ENCODE measurements at regions not wholly inside any gene's neighbourhood (a gene's known extent, or its start where the extent isn't known, plus 50 kb on each side); places are given as distances from the start of the nearest gene placed in this dataset.
"Not testable (repeated sequence)": the region's sequence is repeated elsewhere in the genome, so short reads cannot be mapped to it uniquely, and the experiment has no call there.

DNA sequence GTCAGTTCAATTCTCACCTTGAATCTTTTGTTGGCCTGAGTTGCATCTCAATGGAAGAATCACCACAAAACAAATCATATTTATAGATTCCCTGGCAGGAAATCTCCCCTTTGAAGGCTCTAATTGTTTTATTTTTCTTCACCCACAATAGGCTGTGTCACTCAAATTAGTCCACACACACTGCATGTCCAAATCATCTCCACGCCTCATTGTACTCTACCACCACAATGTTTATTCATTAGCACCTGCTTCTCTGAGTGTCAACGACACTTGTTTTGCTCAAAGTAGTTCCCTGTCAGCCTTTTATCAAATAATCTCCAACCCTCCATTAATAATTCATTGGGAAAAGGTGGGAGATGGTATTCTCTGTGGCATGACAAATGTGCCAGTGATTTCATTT lies 164.3 kb downstream of the ABCC12 start:
- no peak overlapping the region for H3K27ac Mint-ChIP-seq
- peaks cover 5% of the 10 kb centered on the region for H3K9me3 Mint-ChIP-seq
- intact Hi-C loops (cut with micrococcal nuclease), result no loop called here
- no peak for DNase-seq
- H3K4me1 Mint-ChIP-seq (ENCODE audit: low read depth), result no peaks in the 10 kb centered on the region
- CTCF ChIA-PET, result no interaction called here
- H3K27me3 Mint-ChIP-seq (ENCODE audit: low read depth), result no peaks in the 10 kb centered on the region
- no peaks in the 10 kb centered on the region for H3K36me3 Mint-ChIP-seq (ENCODE audit: low read depth)
- no peak overlapping the region for H3K4me3 Mint-ChIP-seq

DNA sequence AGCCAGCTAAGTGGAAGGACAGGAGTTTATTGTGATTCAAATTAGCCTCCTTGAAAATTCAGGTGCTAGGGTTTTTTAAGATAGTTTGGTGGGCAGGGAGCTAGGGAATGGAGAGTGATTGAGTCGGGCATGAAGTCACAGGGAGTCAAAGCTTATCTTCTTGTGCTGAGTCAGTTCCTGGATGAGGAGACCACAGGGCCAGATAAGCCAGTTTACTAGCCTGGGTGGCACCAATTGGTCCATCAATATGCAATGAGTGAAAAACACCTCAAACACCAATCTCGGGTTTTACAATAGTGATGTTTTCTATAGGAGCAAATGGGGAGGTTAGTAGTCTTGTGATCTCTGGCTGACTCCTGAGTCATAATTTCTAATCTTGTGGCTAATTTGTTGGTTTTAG lies 165.1 kb downstream of the ABCC12 start:
- no peak for DNase-seq
- intact Hi-C loops (cut with micrococcal nuclease), result no loop called here
- CTCF ChIA-PET, result interaction anchor here (1.4 kb wide), 1 partner anchor 21 kb away, joined by 4 read pairs; no protein-coding TSS in a partner anchor
- H3K4me3 Mint-ChIP-seq, result no peak overlapping the region
- H3K36me3 Mint-ChIP-seq (ENCODE audit: low read depth), result no peaks in the 10 kb centered on the region
- H3K27me3 Mint-ChIP-seq (ENCODE audit: low read depth), result no peaks in the 10 kb centered on the region
- peaks cover 5% of the 10 kb centered on the region for H3K9me3 Mint-ChIP-seq
- no peak overlapping the region for H3K27ac Mint-ChIP-seq
- H3K4me1 Mint-ChIP-seq (ENCODE audit: low read depth), result no peaks in the 10 kb centered on the region

DNA sequence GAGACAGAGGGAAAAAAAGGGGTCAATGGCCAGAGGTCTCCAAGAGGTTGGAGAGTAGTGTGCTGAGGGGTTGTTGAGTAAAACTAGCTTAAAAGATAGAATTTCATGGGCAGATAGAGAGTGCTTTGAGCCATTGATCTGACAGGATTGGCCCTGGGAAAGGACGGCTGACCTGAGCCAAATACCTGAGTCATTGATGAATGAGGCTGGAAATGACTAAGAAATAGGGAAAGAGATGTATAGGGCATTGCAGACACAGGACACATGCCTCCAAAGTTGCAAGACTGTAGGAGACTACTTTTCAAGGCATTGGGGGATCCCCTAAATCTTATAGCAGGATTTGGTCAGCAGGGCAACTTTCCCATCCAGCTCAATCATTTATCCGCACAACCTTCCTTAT lies 168.7 kb downstream of the ABCC12 start:
- intact Hi-C loops (cut with micrococcal nuclease), result no loop called here
- no peak overlapping the region for H3K4me3 Mint-ChIP-seq
- H3K4me1 Mint-ChIP-seq (ENCODE audit: low read depth), result no peaks in the 10 kb centered on the region
- DNase-seq, result no peak
- CTCF ChIA-PET, result no interaction called here
- H3K27me3 Mint-ChIP-seq (ENCODE audit: low read depth), result peaks cover 6% of the 10 kb centered on the region
- H3K27ac Mint-ChIP-seq, result no peak overlapping the region
- no peaks in the 10 kb centered on the region for H3K36me3 Mint-ChIP-seq (ENCODE audit: low read depth)
- peaks cover 5% of the 10 kb centered on the region for H3K9me3 Mint-ChIP-seq

DNA sequence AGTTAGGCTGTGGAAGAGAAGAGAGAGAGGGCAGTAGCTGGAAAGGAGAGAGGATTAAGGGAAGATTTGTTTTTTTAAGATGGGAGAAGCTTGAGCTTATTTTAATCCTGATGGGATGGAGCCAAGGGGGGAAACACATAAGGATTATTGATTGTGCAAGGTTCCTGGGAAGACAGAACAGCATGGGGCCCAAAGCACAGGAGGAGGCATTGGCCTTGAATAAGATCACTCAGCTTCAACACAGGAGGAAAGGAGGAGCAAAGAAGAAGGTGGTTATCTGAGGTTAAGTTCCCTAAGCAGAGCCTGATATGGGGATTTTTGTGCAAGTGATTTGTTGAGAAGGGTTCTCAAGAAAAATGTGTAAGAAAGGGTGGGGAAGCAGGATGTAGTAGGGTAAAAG lies 169.8 kb downstream of the ABCC12 start:
- intact Hi-C loops (cut with micrococcal nuclease), result no loop called here
- Mint-ChIP-seq H3K4me3 (no peak overlapping the region), H3K4me1 (ENCODE audit: low read depth) (no peaks in the 10 kb centered on the region), H3K9me3 (peaks cover 5% of the 10 kb centered on the region), H3K27ac (no peak overlapping the region), H3K36me3 (ENCODE audit: low read depth) (no peaks in the 10 kb centered on the region), H3K27me3 (ENCODE audit: low read depth) (peaks cover 6% of the 10 kb centered on the region)
- DNase-seq, result no peak
- CTCF ChIA-PET, result no interaction called here

DNA sequence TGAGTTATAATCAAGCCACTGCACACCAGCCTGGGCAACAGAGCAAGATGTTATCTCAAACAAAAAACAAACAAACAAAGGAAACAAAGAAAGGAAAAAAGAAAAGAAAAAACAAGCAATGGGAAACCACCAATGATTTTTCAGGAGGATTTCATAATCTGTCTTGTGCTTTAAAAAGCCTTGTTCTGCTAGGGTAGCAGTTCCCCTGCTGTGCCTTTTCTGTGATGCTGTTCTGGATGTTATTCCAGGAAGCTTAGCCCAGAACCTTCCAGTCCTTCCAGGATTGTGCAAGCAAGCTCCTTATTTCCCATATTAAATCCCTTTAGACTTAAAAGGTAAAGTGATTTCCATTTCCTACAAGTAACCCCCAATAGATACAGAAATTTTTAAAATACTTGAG lies 171.1 kb downstream of the ABCC12 start:
- Mint-ChIP-seq H3K9me3 (peaks cover 2% of the 10 kb centered on the region), H3K27ac (no peak overlapping the region)

DNA sequence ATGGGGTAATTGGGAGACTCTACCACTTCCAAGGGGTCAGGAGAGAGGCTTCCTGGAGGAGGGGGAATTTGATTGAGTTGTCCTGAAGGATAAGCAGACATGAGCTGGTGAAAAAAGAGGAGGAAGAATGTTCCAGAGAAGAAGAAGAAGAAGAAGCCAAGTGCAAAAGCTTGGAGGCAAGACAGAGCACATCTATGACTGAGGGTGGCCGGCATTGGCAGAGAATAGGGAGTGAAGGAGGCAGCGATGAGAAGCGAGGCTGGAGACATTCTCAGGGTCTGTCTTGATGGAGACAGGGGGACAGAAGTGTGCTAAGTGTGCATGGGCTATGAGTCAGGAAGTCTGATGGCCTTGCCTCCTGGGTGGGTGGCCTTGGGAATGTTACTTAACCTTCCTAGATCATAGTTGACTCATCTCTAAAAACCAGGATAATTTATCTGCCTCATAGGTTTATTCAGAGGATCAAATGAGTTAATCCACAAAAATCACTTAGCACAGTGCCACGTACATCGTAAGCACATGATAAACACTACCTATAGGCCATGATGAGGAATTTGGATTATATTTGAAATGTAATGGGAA lies 171.7 kb downstream of the ABCC12 start:
- no peaks in the 10 kb centered on the region for H3K36me3 Mint-ChIP-seq (ENCODE audit: low read depth)
- CTCF ChIA-PET, result no interaction called here
- H3K27ac Mint-ChIP-seq, result no peak overlapping the region
- H3K4me3 Mint-ChIP-seq, result no peak overlapping the region
- H3K4me1 Mint-ChIP-seq (ENCODE audit: low read depth), result no peaks in the 10 kb centered on the region
- H3K9me3 Mint-ChIP-seq, result peaks cover 2% of the 10 kb centered on the region
- peaks cover 6% of the 10 kb centered on the region for H3K27me3 Mint-ChIP-seq (ENCODE audit: low read depth)
- intact Hi-C loops (cut with micrococcal nuclease), result no loop called here
- DNase-seq, result no peak

More for the DNA sequence above, 171.1 kb downstream of the ABCC12 start:
- Mint-ChIP-seq H3K36me3 (ENCODE audit: low read depth) (no peaks in the 10 kb centered on the region), H3K27me3 (ENCODE audit: low read depth) (peaks cover 6% of the 10 kb centered on the region), H3K4me1 (ENCODE audit: low read depth) (no peaks in the 10 kb centered on the region), H3K4me3 (no peak overlapping the region)
- intact Hi-C loops (cut with micrococcal nuclease), result no loop called here
- DNase-seq, result no peak
- CTCF ChIA-PET, result no interaction called here

DNA sequence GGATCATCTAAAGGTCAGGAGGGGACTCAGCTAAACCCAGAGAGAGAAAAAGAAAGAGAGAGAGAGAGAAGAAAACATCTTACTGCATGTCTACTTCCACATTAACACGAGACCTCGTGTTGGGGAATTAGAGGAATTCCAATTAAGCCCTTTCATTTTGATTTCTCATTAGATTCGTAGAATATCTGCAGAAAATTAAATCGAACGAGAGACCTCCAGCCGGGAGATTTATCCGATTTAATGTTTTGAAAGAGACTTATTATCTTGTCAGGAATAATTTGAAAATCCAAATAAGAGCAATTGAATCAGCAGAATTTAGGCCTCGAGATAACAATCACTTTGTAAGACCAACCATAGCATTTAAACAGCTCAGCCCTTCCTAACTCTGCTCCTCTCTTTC lies 175.6 kb downstream of the ABCC12 start:
- no peak for DNase-seq
- intact Hi-C loops (cut with micrococcal nuclease), result no loop called here
- Mint-ChIP-seq H3K9me3 (no peaks in the 10 kb centered on the region), H3K36me3 (ENCODE audit: low read depth) (no peaks in the 10 kb centered on the region), H3K4me1 (ENCODE audit: low read depth) (no peaks in the 10 kb centered on the region), H3K4me3 (no peak overlapping the region), H3K27ac (no peak overlapping the region), H3K27me3 (ENCODE audit: low read depth) (peaks cover 6% of the 10 kb centered on the region)
- CTCF ChIA-PET, result no interaction called here

DNA sequence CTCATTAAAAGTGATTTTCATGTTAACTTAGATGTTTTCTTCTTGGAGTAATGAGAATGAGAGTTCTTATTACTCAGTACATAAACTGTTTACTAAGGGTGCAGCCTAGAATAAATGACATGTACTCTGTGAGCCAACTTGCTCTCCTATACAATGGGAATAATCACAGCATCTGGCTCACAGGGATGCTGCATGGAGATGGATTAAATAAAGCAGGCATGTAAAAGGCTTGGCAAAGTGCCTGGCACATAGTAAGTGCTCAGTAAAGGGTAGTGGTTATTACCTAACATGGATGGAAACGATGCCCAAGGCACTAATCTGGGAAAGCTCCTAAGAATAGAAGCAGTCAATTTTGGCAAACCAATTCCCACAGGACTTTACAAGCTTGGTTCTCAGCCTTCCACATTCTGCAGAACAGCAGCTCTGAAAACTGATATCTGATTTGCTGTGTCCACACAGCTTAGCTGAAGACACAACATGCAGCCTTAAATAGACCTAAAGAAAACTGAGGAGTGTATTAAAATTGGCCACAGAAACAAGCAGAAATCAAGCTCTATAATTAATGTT lies 176.1 kb downstream of the ABCC12 start:
- intact Hi-C loops (cut with micrococcal nuclease), result loop anchor here (10.0 kb wide), 1 partner anchor 175 kb away; the partner anchor contains the start of gene ABCC12
- CTCF ChIA-PET, result no interaction called here
- DNase-seq, result no peak
- Mint-ChIP-seq H3K4me3 (no peak overlapping the region), H3K9me3 (no peaks in the 10 kb centered on the region), H3K4me1 (ENCODE audit: low read depth) (no peaks in the 10 kb centered on the region), H3K36me3 (ENCODE audit: low read depth) (no peaks in the 10 kb centered on the region), H3K27ac (no peak overlapping the region), H3K27me3 (ENCODE audit: low read depth) (peaks cover 6% of the 10 kb centered on the region)

DNA sequence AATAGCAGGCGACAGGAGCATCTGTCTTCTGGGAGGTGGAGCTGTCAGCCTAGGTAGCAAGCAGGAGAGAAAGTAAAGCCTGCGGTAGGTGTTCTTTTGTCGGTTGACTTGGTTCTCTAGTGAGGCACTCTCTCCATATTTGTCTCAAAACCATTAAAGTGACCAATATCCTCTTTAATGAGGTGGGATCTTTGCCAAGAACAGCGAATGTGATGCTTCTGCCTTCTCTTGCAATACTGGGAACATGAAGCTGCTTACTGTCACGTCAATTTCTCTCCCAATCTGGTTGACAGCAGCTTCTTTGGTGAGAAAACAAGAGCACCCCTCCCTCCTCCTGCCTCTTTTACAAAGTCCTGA lies 176.7 kb downstream of the ABCC12 start:
- CTCF ChIA-PET, result no interaction called here
- no peaks in the 10 kb centered on the region for H3K4me1 Mint-ChIP-seq (ENCODE audit: low read depth)
- intact Hi-C loops (cut with micrococcal nuclease), result loop anchor here (10.0 kb wide), 1 partner anchor 176 kb away; the partner anchor contains the start of gene ABCC12
- no peaks in the 10 kb centered on the region for H3K36me3 Mint-ChIP-seq (ENCODE audit: low read depth)
- no peaks in the 10 kb centered on the region for H3K9me3 Mint-ChIP-seq
- no peak for DNase-seq
- H3K27ac Mint-ChIP-seq, result no peak overlapping the region
- peaks cover 6% of the 10 kb centered on the region for H3K27me3 Mint-ChIP-seq (ENCODE audit: low read depth)
- H3K4me3 Mint-ChIP-seq, result no peak overlapping the region

DNA sequence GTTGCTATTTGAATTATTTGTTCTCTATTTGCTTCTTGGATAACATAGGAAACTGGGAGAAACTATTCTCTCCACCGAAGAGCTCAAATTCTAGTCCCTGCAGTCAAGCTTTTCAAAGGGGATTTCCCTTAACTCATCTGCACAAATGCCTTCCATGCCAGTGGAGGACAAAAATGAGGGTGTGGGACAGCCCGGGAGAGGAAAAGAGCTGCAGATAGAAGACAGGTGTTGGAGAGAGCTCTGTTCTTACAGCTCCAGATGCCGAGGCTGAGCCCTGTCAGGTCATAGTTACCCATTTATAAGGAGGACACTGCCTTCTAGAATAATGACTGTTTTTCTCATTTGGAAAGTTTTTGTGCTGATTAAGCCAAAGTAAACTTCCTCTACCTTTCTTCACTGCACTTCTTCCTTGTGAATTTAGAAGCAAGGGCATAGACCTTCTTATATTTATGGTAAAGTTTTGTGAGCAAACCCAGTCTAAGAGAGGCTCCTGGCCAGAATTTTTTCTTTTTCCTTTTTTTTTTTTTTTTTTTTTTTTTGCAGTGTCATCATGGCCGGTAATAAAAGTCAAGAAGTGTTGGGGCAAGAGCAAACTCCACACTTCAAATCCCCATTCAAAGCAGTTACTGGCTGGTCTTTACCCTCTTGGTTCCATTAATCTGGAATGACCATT lies 177.2 kb downstream of the ABCC12 start:
- CTCF ChIA-PET, result no interaction called here

DNA sequence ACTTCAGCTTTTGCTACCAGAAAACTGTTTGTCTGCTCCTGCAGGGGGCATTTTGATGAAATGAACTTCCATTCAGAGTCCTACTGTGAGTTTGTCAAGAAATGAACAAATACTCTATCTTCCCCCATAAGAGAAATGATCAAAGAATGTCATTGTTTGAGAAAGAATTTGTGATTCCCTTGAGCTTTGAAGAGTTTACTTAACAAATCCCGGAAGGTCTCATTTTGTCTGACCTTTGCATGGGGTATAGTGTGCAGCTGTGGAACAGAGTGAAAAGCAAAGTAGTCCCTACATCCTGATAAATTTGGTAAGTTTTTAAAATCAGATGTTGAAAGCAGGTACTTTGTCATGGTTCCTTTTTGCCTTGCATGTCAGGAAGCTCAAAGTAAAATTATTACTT lies 178.0 kb downstream of the ABCC12 start:
- CTCF ChIA-PET, result no interaction called here

More for the DNA sequence above, 177.2 kb downstream of the ABCC12 start:
- Mint-ChIP-seq H3K9me3 (no peaks in the 10 kb centered on the region), H3K4me3 (no peak overlapping the region), H3K36me3 (ENCODE audit: low read depth) (no peaks in the 10 kb centered on the region), H3K4me1 (ENCODE audit: low read depth) (no peaks in the 10 kb centered on the region), H3K27me3 (ENCODE audit: low read depth) (peaks cover under 1% of the 10 kb centered on the region), H3K27ac (no peak overlapping the region)
- intact Hi-C loops (cut with micrococcal nuclease), result loop anchor here (10.0 kb wide), 1 partner anchor 176 kb away; the partner anchor contains the start of gene ABCC12
- DNase-seq, result no peak

DNA sequence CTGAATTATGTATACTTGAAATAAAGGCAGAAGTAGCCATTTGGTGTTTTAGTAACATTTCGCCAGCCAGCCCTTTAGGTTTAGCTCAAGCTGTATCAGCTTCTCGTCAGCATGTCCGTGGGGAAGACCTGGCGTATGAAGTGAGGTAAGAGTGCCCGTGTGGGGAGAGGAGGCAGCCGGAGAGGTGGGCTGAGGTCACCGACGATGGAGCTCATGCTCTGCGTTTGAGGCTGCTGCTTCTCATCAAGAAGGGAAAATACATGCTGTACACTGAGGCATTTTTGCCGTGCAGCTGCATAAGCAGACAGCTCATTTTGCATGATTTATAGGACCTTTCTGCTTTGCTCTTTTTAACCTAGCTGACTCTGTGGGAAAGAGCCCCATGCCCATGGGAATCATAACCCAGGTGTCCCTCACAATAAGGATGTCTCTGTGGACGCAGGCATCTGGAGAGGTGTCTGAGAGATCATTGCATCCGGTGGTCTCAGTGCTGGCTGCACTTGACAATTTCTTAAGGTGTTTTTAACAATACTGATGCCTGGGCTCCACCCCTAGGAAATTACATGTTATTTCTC lies 179.1 kb downstream of the ABCC12 start:
- H3K27me3 Mint-ChIP-seq (ENCODE audit: low read depth), result no peaks in the 10 kb centered on the region
- DNase-seq, result no peak
- CTCF ChIA-PET, result no interaction called here
- H3K9me3 Mint-ChIP-seq, result no peaks in the 10 kb centered on the region
- intact Hi-C loops (cut with micrococcal nuclease), result loop anchor here (10.0 kb wide), 1 partner anchor 178 kb away; the partner anchor contains the start of gene ABCC12
- H3K4me1 Mint-ChIP-seq (ENCODE audit: low read depth), result no peaks in the 10 kb centered on the region
- H3K4me3 Mint-ChIP-seq, result no peak overlapping the region
- H3K36me3 Mint-ChIP-seq (ENCODE audit: low read depth), result no peaks in the 10 kb centered on the region
- H3K27ac Mint-ChIP-seq, result no peak overlapping the region

More for the DNA sequence above, 178.0 kb downstream of the ABCC12 start:
- Mint-ChIP-seq H3K27me3 (ENCODE audit: low read depth) (no peaks in the 10 kb centered on the region), H3K4me3 (no peak overlapping the region), H3K36me3 (ENCODE audit: low read depth) (no peaks in the 10 kb centered on the region), H3K4me1 (ENCODE audit: low read depth) (no peaks in the 10 kb centered on the region), H3K9me3 (no peaks in the 10 kb centered on the region), H3K27ac (no peak overlapping the region)
- DNase-seq, result no peak
- intact Hi-C loops (cut with micrococcal nuclease), result loop anchor here (10.0 kb wide), 1 partner anchor 177 kb away; the partner anchor contains the start of gene ABCC12

DNA sequence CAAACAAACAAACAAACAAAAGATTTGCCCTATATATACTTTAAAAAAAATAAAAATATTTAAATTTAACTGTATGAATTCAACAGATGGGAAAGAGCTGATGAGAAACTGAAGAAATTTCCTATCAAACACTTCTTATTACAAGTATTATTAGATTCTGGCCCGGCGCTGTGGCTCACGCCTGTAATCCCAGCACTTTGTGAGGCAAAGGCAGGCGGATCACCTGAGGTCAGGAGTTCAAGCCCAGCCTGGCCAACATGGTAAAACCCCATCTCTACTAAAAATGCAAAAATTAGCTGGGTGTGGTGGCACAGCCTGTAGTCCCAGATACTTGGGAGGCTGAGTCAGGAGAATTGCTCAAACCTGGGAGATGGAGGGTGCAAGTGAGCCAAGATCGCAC lies 180.8 kb downstream of the ABCC12 start:
- H3K4me3 Mint-ChIP-seq; CTCF ChIA-PET; H3K27me3 Mint-ChIP-seq (ENCODE audit: low read depth); H3K36me3 Mint-ChIP-seq (ENCODE audit: low read depth); H3K4me1 Mint-ChIP-seq (ENCODE audit: low read depth); DNase-seq; H3K27ac Mint-ChIP-seq; H3K9me3 Mint-ChIP-seq: not testable (repeated sequence)
- intact Hi-C loops (cut with micrococcal nuclease), result loop anchor here (10.0 kb wide), 1 partner anchor 180 kb away; the partner anchor contains the start of gene ABCC12
